HG03439 (cell line): ENCODE measurements at regions not wholly inside any gene's neighbourhood (a gene's known extent, or its start where the extent isn't known, plus 50 kb on each side); places are given as distances from the start of the nearest gene placed in this dataset.

Experiments used
- ATAC-seq: cut with Tn5 transposase; IDR thresholded peaks from one replicate; pipeline ENCODE4 v1.9.1; 2021; ENCODE audit warnings: mild to moderate bottlenecking, moderate library complexity; ENCODE audit not compliant: unreplicated experiment

DNA sequence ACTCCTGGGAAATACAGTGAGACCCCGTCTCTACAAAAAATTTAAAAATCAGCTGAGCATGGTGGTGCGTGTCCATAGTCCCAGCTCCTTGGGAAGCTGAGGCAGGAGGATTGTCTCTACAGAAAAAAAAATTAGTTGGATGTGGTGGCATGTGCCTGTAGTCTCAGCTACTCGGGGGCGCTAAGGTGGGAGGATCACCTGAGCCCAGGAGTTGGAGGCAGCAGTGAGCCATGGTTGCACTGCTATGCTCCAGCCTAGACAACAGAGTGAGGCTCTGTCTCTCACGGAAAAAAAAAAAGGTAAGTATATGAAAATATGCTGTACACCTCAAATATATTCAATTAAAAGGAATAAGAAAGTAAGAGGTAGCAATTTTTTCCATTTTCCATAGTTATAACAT is 92.5 kb upstream of the TGIF1 start:
- ATAC-seq: no peak

DNA sequence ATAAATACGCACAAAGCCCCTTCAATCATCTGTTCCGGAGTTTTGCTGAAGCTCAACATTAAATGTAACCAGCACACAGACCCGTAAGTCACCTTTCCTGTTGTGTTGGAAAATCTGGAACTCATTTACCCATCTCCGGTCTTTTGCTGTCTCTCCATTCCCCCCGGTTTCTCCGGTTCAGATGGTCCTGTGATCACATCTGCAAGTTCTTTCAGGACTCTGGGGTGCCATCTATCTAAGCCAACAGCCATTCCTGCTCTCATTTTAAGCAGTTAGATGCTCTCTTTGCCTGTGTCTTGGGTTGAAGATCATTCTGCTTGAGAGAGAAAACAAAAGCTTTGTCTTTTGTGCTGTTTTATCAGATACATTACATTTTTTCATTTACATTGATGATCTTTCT is 91.7 kb upstream of the TGIF1 start:
- ATAC-seq: no peak

DNA sequence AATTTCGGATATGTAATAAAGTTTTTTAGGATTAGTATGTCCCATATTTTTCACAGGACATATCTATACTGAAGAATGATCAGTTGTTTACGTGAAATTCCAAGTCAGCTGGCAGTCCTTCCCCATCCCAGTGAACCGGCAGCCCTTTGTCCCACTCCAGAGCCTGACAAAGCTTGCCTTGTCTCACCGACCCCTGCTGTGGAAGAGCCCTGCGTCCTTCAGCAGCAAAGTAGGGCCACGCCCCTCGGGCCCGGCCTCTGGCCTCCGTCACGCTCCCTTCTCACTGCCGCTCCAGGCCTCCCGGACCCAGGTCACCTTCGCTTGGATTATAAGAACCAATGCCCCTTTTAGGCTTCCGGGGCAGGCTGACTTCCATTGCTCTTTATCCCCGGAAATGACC is 89.8 kb upstream of the TGIF1 start:
- no peak for ATAC-seq

DNA sequence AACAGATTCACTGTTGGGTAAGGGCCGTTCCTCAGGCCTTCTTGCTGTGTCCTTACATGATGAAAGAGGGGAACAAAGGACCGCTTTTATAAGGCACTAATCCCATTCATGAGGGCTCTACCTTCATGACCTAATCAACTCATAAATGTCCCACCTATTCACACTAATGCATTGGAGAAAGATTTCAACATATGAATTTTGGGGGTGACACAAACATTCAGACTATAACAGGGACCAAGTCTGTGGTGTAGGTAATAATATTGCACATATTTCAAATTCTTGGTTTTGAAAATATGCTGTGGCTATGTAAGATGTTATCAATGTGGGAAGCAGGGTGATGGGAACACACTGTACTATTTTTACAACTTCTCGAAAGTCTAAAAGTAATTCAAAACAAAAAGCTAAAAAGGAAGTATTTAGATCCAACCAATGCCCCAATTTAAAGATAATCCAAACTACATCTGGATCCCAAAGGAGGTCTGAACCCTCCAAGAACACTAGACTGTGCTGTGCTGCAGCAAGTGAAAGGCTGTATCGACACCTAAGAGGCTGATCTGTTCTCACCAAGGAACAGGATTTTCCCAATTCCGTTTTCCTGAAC is 82.4 kb upstream of the TGIF1 start:
- ATAC-seq: no peak

DNA sequence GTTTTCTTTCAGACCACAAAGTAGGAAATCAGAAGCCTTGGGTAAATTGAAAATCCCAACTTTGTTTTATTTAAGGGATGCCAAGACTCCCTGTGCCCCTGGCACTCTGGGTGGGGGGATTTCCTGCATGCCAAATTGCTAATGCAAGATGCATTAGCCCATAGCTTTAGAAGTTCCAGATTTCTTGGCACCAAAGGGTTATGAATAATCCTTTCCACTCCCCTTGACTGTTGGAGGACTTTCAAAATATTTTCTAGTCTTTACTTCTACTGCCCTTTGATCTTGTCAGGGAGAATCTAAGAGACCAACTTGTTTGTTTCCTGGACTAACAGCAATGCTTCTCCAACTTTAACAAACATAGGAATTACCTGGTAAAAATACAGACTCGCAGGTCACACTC is 81.8 kb upstream of the TGIF1 start:
- no peak for ATAC-seq

DNA sequence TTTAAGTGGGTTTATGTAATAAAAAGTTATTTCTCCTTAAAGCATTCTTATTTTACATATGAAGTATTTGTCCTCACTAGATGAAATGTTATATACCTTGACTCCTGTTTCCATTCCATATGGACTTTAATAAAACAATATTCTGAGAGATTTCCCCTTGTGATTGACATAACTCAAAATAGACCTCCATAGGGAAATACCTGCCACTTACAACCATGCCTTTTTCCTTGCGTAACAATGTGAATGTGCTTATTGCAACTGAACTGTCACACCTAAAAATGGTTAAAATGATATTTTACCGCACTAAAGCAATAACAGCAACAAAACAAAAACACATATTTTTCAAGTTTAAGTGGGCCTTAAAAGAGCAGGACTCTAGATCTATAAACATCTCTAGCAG is 70.3 kb upstream of the TGIF1 start:
- ATAC-seq: no peak

DNA sequence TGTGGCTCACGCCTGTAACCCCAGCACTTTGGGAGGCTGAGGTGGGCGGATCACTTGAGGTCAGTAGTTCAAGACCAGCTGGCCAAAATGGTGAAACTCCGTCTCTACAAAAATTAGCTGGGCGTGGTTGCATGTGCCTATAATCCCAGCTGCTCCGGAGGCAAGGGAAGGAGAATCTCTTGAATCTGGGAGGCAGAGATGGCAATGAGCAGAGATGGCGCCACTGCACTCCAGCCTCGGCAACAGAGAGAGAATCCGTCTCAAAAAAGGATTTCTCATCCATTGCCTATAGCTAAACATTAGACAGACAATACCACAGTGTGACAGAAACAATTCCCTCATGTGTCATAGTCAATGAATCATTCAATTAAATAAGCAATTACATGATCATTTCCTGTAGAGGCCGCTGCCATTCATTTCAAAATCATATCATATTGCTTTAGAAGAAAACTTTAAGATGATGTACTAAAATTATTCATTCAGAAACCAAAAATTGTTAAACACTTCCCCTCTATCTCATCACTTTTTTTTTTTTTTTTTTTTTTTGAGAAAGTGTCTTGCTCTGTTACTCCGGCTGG is 69.5 kb upstream of the TGIF1 start:
- ATAC-seq: no peak

DNA sequence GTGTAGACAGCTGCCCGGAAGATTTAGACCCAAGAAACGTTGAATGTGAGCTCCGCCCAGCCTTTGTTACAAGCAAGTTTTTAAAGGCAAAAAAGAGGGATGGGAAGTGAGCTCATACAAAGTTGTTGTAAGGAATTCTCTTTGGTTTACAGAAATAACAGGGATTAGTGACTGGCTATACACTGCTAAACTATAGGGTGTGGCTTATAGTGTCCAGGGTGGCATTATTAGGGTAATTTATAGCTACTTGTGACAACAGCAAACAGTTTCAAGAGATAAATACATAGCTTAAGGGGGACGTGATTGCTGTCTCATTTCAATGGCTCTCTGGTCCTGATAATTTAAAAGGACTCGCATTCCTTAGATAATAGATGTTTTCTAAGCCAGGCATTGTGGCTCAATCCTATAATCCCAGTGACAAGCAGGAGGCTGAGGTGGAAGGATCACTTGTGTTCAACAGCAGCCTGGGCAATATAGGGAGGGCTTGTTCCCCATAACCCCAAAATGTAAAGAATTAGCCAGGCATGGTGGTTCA is 66.5 kb upstream of the TGIF1 start:
- ATAC-seq: no peak

DNA sequence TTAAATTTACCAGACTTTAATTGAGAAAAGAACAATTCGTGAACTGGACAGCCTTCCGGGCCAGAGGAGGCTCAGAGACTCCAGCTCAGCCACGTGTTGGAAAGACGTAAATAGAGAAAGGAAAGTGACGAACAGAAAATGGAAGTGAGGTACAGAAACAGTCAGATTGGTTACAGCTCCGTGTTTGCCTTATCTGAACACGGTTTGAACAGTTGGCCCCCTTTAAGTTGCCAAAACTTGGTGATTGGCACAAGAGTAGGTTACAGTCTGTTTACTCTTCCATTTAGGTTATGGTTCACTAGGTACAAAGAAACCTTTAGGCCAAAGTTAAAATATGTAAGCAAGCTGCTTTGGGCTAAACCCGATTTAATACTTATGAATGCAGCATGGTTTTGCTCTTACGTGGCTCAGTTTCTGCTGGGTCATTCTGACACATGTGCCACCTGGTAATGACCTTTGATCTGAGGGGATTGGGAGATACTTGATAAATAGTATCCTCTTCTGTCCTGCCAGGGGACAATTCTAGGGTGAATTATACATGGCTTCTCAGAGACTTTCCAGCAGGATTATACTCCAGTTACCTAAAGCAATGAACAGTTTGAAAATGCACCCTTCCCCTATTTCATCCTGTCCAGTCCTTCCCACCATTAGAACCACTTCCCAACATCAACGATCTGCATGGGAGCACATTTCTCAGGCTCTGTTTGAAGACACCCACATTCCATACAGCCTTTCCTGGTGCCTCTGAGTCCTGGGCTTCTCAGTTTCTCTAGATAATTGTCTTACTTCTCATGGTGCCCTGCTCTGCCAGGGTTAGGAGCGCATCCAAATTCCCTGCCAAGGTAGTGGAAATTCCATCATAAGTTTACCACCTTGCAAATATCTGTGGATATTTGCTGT is 65.1 kb upstream of the TGIF1 start:
- ATAC-seq: peak; percentile 67

DNA sequence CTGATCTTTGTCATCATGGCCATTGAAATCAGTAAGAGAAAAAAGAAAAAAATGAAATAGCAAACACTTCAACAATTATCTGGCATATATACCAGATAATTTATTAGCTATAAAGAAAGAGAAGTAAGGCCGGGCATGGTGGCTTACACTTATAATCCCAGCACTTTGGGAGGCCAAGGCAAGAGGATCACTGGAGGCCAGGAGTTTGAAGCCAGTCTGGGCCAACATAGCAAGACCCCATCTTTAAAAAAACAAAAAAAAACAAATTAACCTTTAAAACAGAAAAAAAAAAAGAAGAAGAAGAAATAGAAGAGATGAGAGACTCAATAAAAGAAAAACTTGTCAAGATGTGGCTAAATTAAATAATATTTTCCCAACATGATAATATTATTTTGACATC is 61.6 kb upstream of the TGIF1 start:
- ATAC-seq: no peak

DNA sequence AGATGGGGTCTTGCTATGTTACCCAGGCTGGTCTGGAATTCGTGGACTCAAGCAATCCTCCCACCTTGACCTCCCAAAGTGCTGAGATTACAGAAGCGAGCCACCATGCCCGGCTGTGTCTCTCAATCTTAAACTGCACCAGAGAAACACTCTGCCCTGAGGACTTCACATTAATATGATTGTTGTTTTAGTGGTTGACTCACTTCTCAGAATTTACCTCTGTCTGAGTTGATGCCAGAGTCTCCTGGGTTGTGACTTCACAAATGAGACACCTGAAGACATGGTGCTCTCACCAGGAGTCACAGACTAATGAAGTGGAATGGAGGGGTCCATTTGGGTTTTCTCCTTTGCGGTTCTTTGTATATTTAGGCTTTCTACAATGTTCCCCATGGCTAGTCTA is 61.0 kb upstream of the TGIF1 start:
- no peak for ATAC-seq

DNA sequence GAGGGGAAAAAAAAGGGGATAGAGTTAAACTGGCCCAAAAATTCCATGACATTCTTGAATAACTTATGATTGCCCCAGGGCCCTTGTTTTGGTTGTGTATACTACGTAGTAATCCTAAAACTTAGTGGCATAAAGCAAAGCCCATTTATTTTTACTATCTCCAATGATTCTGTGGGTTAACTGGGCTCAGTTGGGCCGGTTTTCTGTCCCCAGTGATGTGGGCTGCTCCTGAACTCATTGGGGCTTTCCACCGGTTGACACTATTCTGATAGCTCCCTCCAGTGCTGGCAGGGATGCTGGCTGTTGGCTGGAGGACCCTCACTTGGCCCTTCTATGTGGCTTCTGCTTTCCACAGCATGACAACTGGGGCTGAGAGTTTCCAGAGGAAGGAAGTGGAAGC is 60.0 kb upstream of the TGIF1 start:
- ATAC-seq: no peak

DNA sequence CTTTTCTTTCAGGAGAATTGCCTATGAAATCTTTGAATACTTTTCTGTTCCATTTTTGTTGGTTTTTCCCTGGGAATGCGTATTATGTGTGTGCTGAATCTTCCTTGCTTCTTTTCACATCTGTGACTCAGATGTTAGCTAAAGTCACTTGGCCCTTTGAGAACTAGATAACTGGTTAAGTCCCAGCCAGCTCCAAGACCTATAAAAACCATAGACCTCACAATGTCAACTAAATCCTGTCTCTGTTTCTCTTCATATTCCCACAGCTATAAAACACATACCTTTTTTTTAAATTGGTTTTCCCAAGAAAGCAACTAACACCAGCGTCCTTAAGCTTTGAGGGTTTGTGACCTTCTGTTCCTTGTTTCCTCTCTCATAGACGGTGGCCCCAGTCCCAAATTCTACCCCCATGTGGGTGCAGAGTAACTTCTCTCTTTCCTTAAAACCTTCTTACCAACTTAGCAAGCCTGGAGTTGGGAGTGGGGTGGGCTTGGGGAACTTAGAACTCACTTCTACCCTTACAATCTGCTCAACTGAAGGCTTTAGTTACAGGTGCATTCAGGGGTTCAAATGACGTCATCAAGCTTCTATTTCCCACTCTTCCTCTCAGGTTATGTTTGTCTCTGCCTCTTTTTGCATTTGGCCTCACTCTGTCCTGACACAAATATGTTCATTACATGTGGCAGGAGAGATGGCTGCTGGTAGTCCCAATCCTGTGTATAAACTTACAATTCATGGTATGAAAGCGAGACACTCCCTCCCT is 58.1 kb upstream of the TGIF1 start:
- ATAC-seq: no peak

DNA sequence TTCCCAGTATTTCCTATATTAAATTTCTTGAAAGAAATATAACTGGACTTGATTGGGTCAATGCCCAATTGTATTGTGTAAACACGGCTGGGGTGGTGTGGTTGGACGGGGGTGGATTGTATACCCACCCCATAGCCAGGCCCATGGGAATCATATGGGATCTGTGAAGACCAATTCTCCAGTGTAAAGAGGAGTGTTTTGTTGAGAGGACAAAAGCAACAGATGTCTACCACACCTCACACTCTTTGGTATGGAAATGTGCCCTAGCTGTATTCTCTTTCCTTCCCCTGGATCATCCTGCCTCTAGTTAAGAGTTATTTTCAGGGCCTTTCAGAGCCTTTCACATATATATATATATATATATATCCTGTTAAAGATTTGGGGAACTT is 57.5 kb upstream of the TGIF1 start:
- ATAC-seq: no peak

DNA sequence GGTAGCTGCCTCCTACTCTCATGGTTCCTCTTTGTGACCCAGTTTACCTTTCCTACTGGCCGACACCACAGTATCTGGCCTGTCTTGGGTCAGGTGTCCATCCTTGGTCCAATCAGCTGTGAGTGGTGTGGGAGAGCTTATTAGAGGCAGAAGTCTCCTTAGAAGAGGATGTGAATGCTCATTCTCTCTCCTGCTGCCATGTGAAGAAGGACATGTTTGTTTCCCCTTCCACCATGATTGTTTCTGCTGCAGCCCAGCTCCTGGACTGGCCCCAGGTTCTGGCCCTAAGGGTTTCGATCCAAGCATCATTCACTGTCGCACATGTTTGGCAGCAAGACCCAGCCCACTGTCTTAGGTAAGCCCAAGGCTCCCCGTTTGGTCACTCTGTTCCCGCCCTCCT is 55.3 kb upstream of the TGIF1 start:
- ATAC-seq: no peak

DNA sequence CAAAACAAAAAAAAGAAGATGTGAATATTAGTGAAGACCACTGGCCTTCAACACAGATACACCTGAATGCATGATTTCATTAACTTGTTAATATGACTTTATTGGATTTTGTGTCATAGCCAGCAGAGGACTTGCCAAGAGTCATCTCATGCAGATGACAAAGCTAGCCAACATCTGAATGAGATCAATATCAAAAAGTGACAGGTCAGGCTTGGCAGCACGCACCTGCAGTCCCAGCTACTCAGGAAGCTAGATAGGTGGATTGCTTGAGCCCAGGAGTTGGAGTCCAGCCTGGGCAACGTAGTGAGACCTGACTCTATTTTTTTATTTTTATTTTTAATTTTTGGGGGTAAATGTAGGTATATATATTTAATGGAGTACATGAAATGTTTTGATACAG is 54.5 kb upstream of the TGIF1 start:
- ATAC-seq: no peak

DNA sequence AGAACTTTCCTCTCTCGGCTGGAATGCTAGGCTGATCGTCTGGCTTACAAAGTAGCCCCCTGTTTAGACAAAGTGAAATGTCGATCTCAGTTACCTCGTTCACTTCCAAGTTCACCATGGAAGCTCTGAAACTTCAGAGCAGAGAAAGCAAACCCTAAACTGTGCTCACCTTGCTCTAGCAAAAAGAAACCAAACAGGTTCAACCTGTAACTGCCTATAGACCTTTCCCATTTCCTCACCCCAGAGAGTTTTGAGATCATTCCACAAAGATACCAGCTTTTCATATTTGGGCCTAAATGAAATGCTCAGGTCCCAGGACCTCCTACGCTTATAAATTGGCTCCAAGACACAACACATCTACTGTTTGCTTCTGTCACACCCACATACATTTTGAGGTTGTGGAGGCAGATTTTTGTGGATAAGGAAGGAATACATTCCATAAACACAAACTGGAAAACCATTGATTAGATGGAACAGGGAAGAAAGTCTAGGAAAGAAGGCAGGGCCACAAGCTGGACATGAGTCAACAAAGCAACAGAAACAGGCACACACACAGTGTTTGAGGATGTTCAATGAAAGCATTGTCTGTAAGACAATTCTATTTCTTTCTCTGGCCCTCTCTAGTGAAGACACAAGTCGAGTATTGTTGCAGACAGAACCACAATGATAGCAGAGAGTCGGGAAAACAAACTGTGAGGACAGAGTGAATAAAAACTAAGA is 52.8 kb upstream of the TGIF1 start:
- ATAC-seq: no peak

DNA sequence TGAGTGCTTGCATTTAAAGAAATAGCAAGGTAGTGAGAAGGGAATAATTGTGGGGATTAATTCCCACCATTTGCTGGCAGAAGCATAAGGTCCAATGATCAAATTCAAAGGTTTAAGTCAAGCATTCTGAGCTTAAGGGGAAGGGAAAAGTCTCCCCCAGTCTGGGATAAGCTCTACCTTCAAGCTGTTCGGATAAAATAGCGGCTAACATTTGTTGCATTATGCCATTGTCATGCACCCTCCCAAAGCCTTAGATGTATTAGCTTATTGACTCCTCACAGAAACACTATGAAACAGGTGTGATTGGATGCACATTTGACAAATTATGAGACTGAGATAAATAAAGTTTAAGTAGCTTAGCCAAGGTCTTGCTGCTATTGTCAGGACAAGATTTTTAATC is 52.2 kb upstream of the TGIF1 start:
- no peak for ATAC-seq
